Mucosa of descending colon (tissue), 3 donors: ENCODE measurements at regions not wholly inside any gene's neighbourhood (a gene's known extent, or its start where the extent isn't known, plus 50 kb on each side); places are given as distances from the start of the nearest gene placed in this dataset.

ENCODE experiments used
- ATAC-seq: fragments of 200-7000 bp; cut with Tn5 transposase; one replicate; pipeline ENCODE4 v1.9.1; 2020; ENCODE audit warnings: mild to moderate bottlenecking, moderate library complexity
- DNase-seq, 3 donors: peaks; one replicate each; pipeline ENCODE4 v3.0.0-alpha.2; 2020
- H3K36me3 ChIP-seq: fragments of 200-600 bp; one replicate; pipeline ENCODE4 v1.8.0; 2021; ENCODE audit warnings: low read depth, mild to moderate bottlenecking
- H3K4me1 ChIP-seq: fragments of 200-600 bp; one replicate; pipeline ENCODE4 v1.8.0; 2021; ENCODE audit warnings: low read depth, mild to moderate bottlenecking
- H3K4me3 ChIP-seq: fragments of 200-600 bp; one replicate; pipeline ENCODE4 v1.8.0; 2021; ENCODE audit warnings: mild to moderate bottlenecking
- H3K9me3 ChIP-seq: fragments of 200-600 bp; one replicate; pipeline ENCODE4 v1.8.0; 2021; ENCODE audit warnings: mild to moderate bottlenecking
- intact Hi-C, 2 donors: fragments of 100-400 bp; cut with DNase I in 1 of 2; cut with micrococcal nuclease in 1 of 2; formaldehyde crosslinking; loops; one replicate each; pipeline versions ENCODE4 v1.11.0 to v1.11.1; 2022; cut with DNase I, micrococcal nuclease
- TF ChIP-seq, protein P1 (sequence below): fragments of 200-600 bp; IDR thresholded peaks from one replicate; pipeline ENCODE4 v1.8.0; 2022; ENCODE audit warnings: antibody characterized with exemption, mild to moderate bottlenecking
- donor health status: DM: no; HTN: no; CAD: no; lungs with moderate emphysema.
- donor health status: DM: no; HTN: no; CAD: no.
- donor health status: DM: no; HTN: yes; CAD: no.

DNA sequence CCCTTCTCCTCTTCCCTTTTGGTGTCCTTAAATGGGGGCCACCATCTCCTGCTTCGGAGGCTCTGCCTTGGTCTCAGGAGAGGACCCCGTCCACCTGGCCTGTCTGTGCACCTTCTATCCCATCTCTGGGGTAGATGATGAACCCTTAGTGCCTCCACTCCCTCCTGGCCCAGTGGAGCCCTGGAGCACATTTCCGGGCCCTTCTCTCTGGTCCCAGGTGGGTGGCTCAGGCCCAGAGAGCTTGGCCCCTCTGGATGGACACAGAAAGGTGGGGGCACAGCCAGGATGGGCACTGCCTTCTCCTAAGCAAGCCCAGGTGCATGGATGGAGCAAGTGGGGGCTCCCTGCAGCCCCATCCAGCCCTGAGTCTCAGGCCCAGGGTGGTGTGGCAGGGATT, 121.4 kb upstream of the RET start:
- Histone ChIP-seq H3K36me3 (no peaks in the 10 kb centered on the region), H3K9me3 (no peaks in the 10 kb centered on the region), H3K4me3 (no peak overlapping the region), H3K4me1 (no peaks in the 10 kb centered on the region)
- intact Hi-C loops: no loop called here
- ATAC-seq (no peak), DNase-seq (peak in 2 of 3 donors; percentile 8 to 17)
- TF ChIP-seq, protein P1, sequence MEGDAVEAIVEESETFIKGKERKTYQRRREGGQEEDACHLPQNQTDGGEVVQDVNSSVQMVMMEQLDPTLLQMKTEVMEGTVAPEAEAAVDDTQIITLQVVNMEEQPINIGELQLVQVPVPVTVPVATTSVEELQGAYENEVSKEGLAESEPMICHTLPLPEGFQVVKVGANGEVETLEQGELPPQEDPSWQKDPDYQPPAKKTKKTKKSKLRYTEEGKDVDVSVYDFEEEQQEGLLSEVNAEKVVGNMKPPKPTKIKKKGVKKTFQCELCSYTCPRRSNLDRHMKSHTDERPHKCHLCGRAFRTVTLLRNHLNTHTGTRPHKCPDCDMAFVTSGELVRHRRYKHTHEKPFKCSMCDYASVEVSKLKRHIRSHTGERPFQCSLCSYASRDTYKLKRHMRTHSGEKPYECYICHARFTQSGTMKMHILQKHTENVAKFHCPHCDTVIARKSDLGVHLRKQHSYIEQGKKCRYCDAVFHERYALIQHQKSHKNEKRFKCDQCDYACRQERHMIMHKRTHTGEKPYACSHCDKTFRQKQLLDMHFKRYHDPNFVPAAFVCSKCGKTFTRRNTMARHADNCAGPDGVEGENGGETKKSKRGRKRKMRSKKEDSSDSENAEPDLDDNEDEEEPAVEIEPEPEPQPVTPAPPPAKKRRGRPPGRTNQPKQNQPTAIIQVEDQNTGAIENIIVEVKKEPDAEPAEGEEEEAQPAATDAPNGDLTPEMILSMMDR: no peak

DNA sequence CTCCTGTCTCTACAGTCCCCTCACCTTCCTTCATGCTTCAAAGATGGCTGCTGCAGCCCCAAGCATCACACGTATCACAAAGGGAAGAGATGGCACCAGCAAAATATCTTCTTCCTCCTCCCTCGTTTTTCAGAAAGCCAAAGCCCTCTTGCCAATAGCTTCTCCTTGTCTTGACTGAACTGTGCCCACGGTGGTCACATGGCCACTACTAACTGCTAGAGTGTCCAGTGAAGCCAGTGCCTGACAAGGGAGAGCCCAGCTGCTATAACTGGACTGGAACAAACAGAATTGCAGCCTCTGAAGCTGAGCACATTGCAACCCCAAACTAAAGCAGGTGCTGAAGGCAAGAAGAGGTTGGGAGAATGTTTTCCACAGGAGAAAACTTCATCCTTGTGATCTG, 120.8 kb upstream of the RET start:
- TF ChIP-seq, protein P1: no peak
- ATAC-seq: no peak
- Histone ChIP-seq H3K36me3 (no peaks in the 10 kb centered on the region), H3K9me3 (no peaks in the 10 kb centered on the region), H3K4me3 (no peak overlapping the region), H3K4me1 (no peaks in the 10 kb centered on the region)
- DNase-seq: no peak
- intact Hi-C loops: no loop called here

DNA sequence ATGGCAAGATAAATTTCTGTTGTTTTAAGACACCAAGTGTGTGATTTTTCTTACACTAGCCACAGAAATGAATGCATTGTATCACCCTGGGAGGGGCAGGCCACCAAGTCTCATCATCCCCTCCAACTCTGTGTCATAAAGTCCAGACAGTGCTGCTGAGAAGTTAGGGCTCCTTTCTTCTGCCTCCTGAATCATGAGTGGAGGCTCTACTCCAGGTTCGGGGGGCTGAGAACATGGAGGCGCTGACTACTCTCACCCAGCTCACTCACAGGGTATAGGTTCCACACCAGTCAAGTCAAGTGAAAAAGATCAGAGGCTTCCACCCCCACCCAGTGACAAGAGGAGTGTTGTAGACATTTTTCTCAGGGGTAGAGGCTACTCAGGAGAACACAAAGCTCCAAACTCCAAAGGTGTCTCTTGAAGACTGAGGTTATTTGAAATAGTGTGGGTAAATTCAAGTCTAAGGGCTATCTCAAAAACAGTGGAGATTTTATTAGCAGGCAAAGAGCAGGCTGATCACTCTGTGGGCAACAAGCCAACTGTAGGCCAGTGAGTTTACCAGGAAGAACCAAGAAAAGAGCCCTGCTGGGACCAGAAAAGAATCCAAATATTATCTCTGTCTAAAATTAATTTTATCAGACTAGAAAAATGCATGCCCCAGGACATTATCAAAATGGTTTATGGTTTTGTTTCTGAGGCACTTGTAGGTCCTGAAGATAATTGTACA, 118.6 kb upstream of the RET start:
- no peak for ATAC-seq
- no peak for DNase-seq
- no peaks in the 10 kb centered on the region for H3K36me3 ChIP-seq
- no peak overlapping the region for H3K4me3 ChIP-seq
- no peaks in the 10 kb centered on the region for H3K4me1 ChIP-seq
- intact Hi-C loops: no loop called here
- TF ChIP-seq, protein P1: no peak
- no peaks in the 10 kb centered on the region for H3K9me3 ChIP-seq

DNA sequence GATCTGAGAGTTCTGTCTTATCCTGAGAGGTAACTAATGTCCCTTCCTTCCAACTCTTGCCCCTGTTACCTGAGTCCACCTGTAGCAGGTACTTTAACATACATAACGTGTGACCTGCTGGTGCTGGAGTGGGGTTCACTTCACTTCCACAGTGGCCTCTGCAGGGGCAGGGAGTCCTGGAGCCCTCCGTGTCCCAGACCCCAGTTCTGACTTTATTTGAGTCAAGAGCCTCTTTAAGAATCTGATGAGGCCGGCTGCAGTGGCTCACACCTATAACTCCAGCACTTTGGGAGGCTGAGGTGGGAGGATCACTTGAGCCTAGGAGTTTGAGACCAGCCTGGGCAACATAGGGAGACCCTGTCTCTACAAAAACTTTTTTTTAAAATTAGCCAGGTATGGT, 117.0 kb upstream of the RET start:
- DNase-seq (no peak), ATAC-seq (no peak)
- H3K4me1 ChIP-seq: no peaks in the 10 kb centered on the region
- intact Hi-C loops: no loop called here
- H3K9me3 ChIP-seq: no peaks in the 10 kb centered on the region
- no peaks in the 10 kb centered on the region for H3K36me3 ChIP-seq
- no peak overlapping the region for H3K4me3 ChIP-seq
- TF ChIP-seq, protein P1: no peak

DNA sequence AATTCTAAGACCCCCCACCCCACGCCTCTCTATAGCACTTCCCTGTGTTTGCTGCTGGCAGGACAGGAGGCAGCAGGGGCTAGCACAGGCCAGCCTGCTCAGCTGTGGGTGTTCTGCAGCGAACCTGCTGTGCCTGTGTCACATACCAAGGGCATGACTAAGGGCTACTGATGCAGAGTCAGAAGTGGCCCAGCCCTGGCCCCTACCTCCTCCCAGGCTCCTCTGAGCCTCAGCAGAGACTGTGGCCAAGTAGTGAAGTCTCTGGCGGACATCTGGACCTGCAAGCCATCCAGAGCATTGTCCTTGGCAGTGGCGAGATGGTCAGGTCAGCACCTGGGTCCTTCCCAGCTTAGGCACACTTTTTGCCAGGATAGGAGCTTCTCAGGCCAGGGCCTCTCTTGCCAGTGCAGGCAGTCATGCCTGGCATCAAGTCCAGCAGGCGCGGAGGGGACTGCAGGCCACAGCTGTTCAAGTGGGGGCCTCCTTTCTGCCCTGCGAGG, 116.3 kb upstream of the RET start:
- TF ChIP-seq, protein P1: no peak
- Histone ChIP-seq H3K36me3 (no peaks in the 10 kb centered on the region), H3K4me1 (no peaks in the 10 kb centered on the region), H3K4me3 (no peak overlapping the region), H3K9me3 (no peaks in the 10 kb centered on the region)
- ATAC-seq: peak; percentile 14
- DNase-seq: peak in 2 of 3 donors; percentile 7 to 15
- intact Hi-C loops: no loop called here
